ENCODE measurements at regions not wholly inside any gene's neighbourhood (a gene's known extent, or its start where the extent isn't known, plus 50 kb on each side); places are given as distances from the start of the nearest gene placed in this dataset.
A peak's percentile ranks its signal among the peaks of the same experiment; 100 is the strongest.

- DNase-seq, result no peak
Observed at GRCh38 chr2:105617631-105618350, 126.9 kb upstream of the NCK2 start.

- DNase-seq, result no peak
Observed at GRCh38 chr2:105615305-105615704, 129.4 kb upstream of the NCK2 start.

- no peak for DNase-seq
Observed at GRCh38 chr2:105611811-105612424, 132.8 kb upstream of the NCK2 start.

- no peak for DNase-seq
Observed at GRCh38 chr2:105611333-105611637, 133.4 kb upstream of the NCK2 start.

DNA sequence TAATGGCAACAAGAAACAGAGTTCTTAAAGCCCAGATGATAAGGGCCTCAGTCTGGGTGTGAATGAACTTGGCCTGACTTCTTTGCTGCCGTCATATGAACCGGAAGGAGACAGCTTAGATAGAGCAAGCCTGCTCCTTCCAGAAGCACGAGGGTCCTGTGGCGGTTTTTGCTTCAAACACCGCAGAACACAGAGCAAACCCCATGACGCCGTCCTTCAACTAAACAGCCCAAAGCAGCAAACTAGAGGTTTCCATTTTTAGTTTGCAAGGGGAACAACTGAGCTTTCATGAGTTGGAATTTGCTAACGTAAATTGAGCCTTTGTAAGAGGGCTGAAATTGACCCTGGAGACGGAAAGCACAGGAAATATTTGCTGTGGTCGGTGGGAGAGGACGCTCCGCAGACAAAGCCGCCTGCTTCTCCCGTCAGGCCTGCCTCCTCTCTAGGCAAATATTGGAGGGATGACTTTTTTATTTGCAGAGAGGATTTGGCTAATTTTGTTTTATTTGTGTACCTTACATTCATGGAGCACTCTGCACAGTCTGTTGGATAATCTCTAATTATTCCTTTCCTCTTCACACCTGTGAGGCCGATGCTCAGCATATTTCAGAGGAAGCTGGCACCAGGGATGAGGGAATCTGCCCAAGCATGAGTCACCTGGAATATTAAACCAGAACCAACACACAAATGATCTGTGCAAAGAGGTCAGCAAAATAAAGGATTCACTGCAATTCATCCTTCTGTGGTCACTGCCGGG is 134.0 kb upstream of the NCK2 start:
- no peak for DNase-seq

GRCh38 chr2:105609746-105610402 is 134.8 kb upstream of the NCK2 start:
- DNase-seq, result no peak

- DNase-seq, result no peak
Observed at GRCh38 chr2:105607920-105608504, 136.7 kb upstream of the NCK2 start.

- DNase-seq, result no peak
Observed at GRCh38 chr2:105606081-105606480, 138.6 kb upstream of the NCK2 start.

DNA sequence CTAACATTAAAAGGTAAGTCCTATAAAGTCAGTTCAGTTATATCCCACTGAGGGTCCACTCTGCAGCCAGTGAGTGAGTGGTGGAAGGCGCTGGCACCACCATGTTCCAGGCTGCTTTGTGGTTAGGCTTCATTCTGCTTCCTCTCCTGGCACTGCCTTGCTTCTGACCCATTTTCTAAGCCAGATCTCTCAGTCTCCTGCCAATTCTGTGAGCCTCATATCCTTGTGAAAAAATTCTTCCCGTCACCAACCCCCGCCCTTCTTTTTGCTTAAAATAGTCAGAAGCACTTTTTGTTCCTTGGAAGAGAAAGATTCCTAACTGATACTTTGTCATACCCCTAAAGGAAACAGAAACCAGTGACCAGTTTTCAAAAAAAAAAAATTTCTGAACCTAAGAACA is 139.8 kb upstream of the NCK2 start:
- no peak for DNase-seq

- DNase-seq, result no peak
Observed at GRCh38 chr2:105600949-105601794, 143.5 kb upstream of the NCK2 start.

GRCh38 chr2:105600602-105600948 is 144.1 kb upstream of the NCK2 start:
- DNase-seq, result no peak

GRCh38 chr2:105600037-105600442 is 144.7 kb upstream of the NCK2 start:
- no peak for DNase-seq

DNA sequence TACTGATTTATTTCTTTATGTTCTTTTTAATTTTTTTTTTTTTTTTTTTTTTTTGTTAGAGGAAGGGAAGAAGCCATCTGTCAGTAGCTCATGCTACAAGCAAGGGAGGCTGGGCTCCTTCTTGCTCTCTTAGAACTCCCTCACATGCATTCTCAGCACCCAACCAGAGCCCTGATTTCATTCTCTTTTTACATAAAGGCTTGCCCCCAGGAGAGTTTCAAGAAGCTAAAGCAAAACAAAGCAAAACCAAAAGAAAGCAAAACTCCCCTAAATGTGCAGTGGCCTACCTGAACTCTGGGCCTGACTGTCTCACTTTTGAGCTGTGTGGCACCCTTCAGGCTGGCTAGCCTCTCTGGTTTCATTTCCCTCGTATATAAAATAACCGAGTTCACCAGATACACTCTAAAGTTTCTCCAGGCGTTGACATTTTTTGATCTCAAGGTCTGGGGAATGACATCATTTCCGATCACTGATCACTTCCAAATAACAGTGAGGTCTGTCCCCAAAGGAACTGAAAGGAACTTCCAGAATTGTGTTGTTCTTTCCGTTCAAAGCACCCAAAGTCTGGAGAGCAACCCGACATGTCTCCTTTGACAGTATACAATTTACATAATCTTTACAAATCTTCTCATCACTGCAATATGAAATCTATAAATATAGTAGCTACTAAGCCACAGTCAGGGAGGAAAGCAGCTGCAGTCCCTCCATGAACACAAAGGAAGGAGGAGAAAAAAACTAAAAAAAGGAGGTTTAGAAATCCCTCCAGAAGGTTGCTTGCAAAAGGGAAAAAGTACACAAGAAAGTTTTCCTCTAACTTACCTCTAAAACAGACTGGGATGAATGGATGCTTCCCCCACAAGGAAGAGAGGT is 145.6 kb upstream of the NCK2 start:
- DNase-seq, result no peak

DNA sequence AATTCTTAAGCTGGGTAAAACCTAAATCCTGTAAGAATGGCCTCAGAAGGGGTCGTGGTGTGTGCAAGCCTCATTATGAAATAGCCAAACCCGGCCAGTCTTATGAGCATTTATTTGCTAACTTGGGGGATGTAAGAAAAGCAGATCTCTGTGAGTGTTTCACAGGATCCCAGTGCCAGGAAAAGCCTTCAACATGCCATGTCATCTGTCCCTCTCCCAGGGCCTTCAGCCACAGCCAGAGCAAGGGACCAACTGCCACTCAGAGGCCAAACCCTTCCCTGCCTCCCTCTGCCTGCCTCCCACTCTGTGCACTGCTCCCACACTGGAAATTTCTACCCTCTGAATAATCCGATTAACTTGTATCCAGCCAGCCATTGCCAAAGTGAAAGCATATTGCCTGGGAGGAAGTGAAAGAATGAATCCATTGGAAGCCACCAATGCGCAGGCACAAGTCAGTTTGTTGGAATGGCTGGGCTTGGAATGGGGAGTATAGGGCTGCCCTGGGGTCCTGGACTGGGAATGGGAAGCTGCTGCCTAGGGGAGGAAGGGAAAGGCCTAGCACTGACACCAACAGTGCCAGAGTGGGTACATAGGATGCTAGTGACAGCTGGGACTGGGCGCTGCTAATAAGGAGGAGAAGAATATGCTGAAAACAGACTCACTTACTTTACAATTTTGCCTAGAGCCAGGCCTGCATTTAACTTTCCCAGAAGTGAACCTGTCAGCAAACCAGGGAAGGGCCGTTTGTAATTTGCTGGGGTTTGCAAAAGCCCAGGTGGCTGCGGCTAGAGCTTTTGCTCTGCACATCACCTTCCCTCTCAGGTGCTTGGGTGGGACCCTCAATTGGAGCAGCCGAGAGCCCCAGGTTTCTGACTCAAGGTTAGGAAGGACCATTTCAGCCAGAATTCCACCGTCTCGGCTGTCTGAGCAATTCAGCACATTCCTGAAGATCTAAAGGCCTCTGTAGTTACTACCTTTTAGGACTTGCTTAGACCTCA is 146.6 kb upstream of the NCK2 start:
- DNase-seq, result no peak

DNA sequence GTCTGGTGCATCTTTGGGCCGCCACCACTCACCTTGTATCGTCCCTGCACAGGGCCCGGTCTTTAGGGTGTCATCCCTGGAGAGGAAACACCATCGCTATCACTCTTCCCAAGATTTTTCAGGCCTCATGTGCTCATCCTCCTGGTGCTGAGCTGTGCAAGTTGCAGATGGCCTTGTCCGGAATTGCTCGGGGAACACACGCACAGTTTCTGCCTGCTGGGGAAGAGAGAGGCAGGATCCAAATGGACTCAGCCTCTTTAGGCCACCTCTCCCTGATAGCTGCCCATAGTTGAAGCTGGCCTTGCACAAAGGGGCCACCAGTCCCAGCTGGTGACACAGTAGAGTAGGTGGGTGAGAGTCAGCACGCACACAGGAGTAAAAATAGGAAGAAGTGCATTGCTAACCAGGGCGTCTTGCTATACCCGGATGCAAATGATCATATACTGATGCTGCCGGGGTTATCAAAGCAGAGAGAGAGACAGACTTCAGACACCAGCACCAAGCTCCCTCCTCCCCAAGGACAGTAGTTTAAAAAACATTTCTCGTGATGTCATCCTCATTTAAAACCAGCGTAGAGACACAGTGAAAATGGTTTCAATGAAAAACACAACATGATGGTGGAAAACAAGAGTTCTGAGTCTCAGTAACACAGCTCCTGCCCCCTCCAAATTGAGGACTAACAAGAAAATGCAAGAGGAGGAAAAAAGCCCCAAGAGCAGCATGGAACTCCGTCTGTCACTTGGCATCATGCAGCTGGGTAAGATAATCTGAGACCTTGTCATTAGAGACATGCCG is 147.5 kb upstream of the NCK2 start:
- DNase-seq, result no peak

- DNase-seq, result no peak
Observed at GRCh38 chr2:105596411-105596921, 148.2 kb upstream of the NCK2 start.

DNA sequence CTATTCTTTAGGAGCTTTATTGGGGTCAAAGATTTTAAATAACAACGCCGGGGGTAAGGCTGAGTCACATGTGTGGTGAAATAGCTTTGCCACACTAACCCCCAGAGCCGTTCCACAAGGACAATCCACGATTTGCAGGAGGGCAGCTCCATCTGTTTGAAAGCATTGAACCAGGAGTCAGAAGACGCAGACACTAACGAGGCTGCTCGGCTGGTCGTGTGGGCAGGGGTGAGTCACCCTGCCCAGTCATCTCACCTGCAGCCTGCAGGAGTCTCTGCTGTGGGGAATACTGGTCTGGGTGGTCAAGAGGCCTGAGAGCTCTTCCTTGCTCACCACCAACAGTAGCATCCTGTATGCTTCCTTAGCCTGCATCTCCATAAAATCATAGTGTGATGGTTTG is 149.2 kb upstream of the NCK2 start:
- peak; percentile 88 for DNase-seq

DNA sequence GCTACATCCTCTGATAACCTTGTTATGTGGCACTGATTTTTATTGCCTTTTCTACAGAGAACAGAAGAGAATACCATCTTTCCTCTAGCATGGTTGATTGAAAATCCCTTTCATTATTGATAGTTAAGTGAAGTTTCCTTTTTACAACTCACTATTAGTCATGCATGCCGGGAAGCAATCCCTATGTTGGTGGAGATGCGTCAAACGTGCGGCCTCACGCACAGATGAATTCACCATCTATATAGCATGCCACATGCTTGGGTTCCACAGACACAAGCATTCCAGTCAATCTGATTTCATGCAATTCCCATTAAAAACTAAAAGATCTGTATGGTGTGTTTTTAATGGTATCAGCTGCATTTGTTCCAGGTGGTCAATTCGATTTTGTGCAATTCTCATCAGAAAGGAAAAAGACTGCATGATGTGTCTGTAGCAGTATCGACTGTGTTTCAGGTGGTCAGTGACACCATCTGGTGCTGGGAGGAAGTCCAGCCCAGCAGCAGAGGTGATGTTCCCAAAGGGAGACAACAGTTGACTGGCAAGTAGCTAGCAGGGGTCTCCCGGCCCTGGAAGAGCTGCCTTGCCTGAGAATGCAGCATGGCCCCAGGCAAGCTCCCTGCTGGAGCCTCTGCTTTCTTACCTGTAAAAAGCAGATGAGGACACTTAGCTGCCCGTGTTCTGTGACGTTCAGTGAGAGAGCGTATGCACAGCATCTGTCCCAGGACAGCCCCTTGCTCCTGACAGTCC is 151.3 kb upstream of the NCK2 start:
- DNase-seq, result no peak

Data from kidney glomerular epithelial cell (primary cell).